Spleen (tissue), 11 donors: ENCODE measurements at regions not wholly inside any gene's neighbourhood (a gene's known extent, or its start where the extent isn't known, plus 50 kb on each side); places are given as distances from the start of the nearest gene placed in this dataset.

Experiments
- DNase-seq: peaks from one replicate; pipeline ENCODE4 v3.0.0-alpha.2; 2020
- H3K27ac ChIP-seq, 8 donors: fragments of 200-600 bp; sonication (generic) in 7 of 8; 1 replicate in 4 of 8; 2 replicates in 4 of 8; pipeline versions ENCODE4 v1.5.0 to v1.8.0; 2016 to 2021; ENCODE audit warnings: inconsistent platforms in 4 of 8, mild to moderate bottlenecking in 4 of 8, moderate library complexity in 1 of 8
- H3K27me3 ChIP-seq, 7 donors: fragments of 200-600 bp; sonication (generic) in 6 of 7; replicated peaks in 1 of 7; 1 replicate in 4 of 7; 2 replicates in 3 of 7; pipeline versions ENCODE4 v1.5.0 to v1.8.0; 2016 to 2021; ENCODE audit warnings: inconsistent platforms in 3 of 7, mild to moderate bottlenecking in 1 of 7
- H3K36me3 ChIP-seq, 6 donors: fragments of 200-600 bp; sonication (generic) in 5 of 6; 1 replicate in 4 of 6; 2 replicates in 2 of 6; pipeline versions ENCODE4 v1.5.0 to v1.8.0; 2016 to 2021; ENCODE audit warnings: inconsistent platforms in 2 of 6
- H3K4me1 ChIP-seq, 6 donors: fragments of 200-600 bp; sonication (generic) in 5 of 6; 1 replicate in 3 of 6; 2 replicates in 3 of 6; pipeline versions ENCODE4 v1.5.0 to v1.8.0; 2016 to 2021; ENCODE audit warnings: inconsistent platforms in 3 of 6
- H3K4me3 ChIP-seq, 8 donors: fragments of 200-600 bp; sonication (generic) in 7 of 8; 1 replicate in 4 of 8; 2 replicates in 4 of 8; pipeline versions ENCODE4 v1.5.0 to v1.8.0; 2016 to 2021; ENCODE audit warnings: inconsistent platforms in 4 of 8, mild to moderate bottlenecking in 4 of 8, moderate library complexity in 2 of 8
- H3K9me3 ChIP-seq, 8 donors: fragments of 200-600 bp; sonication (generic) in 7 of 8; 1 replicate in 4 of 8; 2 replicates in 4 of 8; pipeline versions ENCODE4 v1.5.0 to v1.8.0; 2016 to 2021; ENCODE audit warnings: inconsistent platforms in 4 of 8
- CTCF ChIP-seq, 11 experiments: fragments of 200-600 bp in 7 of 11; fragments of 450-650 bp in 4 of 11; sonication (generic) in 4 of 11; IDR thresholded peaks in 8 of 11; conservative IDR thresholded peaks in 3 of 11; 1 replicate in 7 of 11; 2 replicates in 4 of 11; pipeline versions ENCODE4 v1.4.0 to v1.8.0; 2016 to 2021; ENCODE audit warnings: antibody characterized with exemption in 11 of 11, inconsistent platforms in 4 of 11, mild to moderate bottlenecking in 1 of 11
- POLR2A ChIP-seq, 3 donors: fragments of 450-650 bp; IDR thresholded peaks; one replicate each; pipeline ENCODE4 v1.5.1; 2017; ENCODE audit warnings: antibody characterized with exemption in 3 of 3, mild to moderate bottlenecking in 1 of 3
- POLR2AphosphoS5 ChIP-seq, 3 donors: sonication (generic); formaldehyde crosslinking; IDR thresholded peaks; one replicate each; pipeline ENCODE4 v1.5.1; 2017; ENCODE audit warnings: antibody characterized with exemption in 3 of 3
- WGBS, 5 donors: extraction: QIAGEN DNeasy Blood & Tissue Kit in 3 of 5; methylation state at CpG; one replicate each; pipeline versions ENCODE4 v1.1.5 to v1.1.7; 2013 to 2018; 5-methylcytosine and 5-hydroxymethylcytosine counted together
- intact Hi-C: fragments of 100-400 bp; cut with DNase I; formaldehyde crosslinking; loops from one replicate; pipeline ENCODE4 v1.15.0; 2023; ENCODE audit warnings: low total_unique reads
- donor health status: healthy with polysubstance abuse.
- donor health status: DM: no; HTN: no; CAD: no; lungs with moderate emphysema.
- donor health status: DM: no; HTN: no; CAD: no.
- donor health status: Bipolar disorder and iron deficiency.
- donor health status: healthy.
- donor health status: DM: no; HTN: no; CAD: no.
- donor health status: DM: yes; HTN: yes; CAD: no.

- TF ChIP-seq POLR2AphosphoS5 (IDR thresholded peaks at IDR 0.05): no peak
- TF ChIP-seq CTCF (IDR thresholded peaks at IDR 0.05 in 8 of 11, conservative IDR thresholded peaks at IDR 0.05 in 3 of 11): no peak
- no peak for TF ChIP-seq POLR2A (IDR thresholded peaks at IDR 0.05)
- H3K27ac ChIP-seq: no peak overlapping the region
- WGBS, 5 donors: 24 to 37% (median 31%) methylated on average over 4 of the region's 4 CpGs
- no peaks in the 10 kb centered on the region for H3K27me3 ChIP-seq
- no peak for DNase-seq
- no peaks in the 10 kb centered on the region for H3K36me3 ChIP-seq
- peaks cover 0 to 15% (median 0%) of the 10 kb centered on the region in 6 donors for H3K4me1 ChIP-seq
- H3K9me3 ChIP-seq: peaks cover 0 to 30% (median 11%) of the 10 kb centered on the region in 8 donors
- intact Hi-C loops: no loop called here
- no peak overlapping the region for H3K4me3 ChIP-seq
Measured at GRCh38 chr13:42466123-42466522, 107.8 kb upstream of the TNFSF11 start.

GRCh38 chr13:42466609-42467008 lies 107.3 kb upstream of the TNFSF11 start:
- intact Hi-C loops: no loop called here
- TF ChIP-seq POLR2A (IDR thresholded peaks at IDR 0.05): no peak
- TF ChIP-seq POLR2AphosphoS5 (IDR thresholded peaks at IDR 0.05): no peak
- no peak for TF ChIP-seq CTCF (IDR thresholded peaks at IDR 0.05 in 8 of 11, conservative IDR thresholded peaks at IDR 0.05 in 3 of 11)
- no peak overlapping the region for H3K4me3 ChIP-seq
- no peak overlapping the region for H3K27ac ChIP-seq
- H3K4me1 ChIP-seq: peaks cover 0 to 15% (median 0%) of the 10 kb centered on the region in 6 donors
- peaks cover 0 to 25% (median 7%) of the 10 kb centered on the region in 8 donors for H3K9me3 ChIP-seq
- H3K36me3 ChIP-seq: no peaks in the 10 kb centered on the region
- DNase-seq: no peak
- WGBS, 5 donors: 58 to 87% (median 80%) methylated on average over 1 of the region's 1 CpG
- no peaks in the 10 kb centered on the region for H3K27me3 ChIP-seq

- Histone ChIP-seq H3K27me3 (no peaks in the 10 kb centered on the region), H3K9me3 (no peaks in the 10 kb centered on the region), H3K4me1 (no peaks in the 10 kb centered on the region), H3K27ac (no peak overlapping the region), H3K36me3 (no peaks in the 10 kb centered on the region), H3K4me3 (no peak overlapping the region)
- intact Hi-C loops: loop anchor here (10.0 kb wide), 1 partner anchor 140 kb away; no protein-coding TSS in a partner anchor
- DNase-seq: no peak
- no peak for TF ChIP-seq POLR2AphosphoS5 (IDR thresholded peaks at IDR 0.05)
- TF ChIP-seq CTCF (IDR thresholded peaks at IDR 0.05 in 8 of 11, conservative IDR thresholded peaks at IDR 0.05 in 3 of 11): no peak
- TF ChIP-seq POLR2A (IDR thresholded peaks at IDR 0.05): no peak
- WGBS, 5 donors: 76 to 90% (median 85%) methylated on average over 5 of the region's 5 CpGs
Measured at GRCh38 chr13:42474954-42475353, 99.0 kb upstream of the TNFSF11 start.

- Histone ChIP-seq H3K9me3 (no peaks in the 10 kb centered on the region), H3K27me3 (no peaks in the 10 kb centered on the region), H3K4me3 (no peak overlapping the region), H3K36me3 (no peaks in the 10 kb centered on the region), H3K4me1 (no peaks in the 10 kb centered on the region), H3K27ac (no peak overlapping the region)
- DNase-seq: no peak
- WGBS, 5 donors: 82 to 92% (median 91%) methylated on average over 6 to 10 of the region's 10 CpGs
- TF ChIP-seq CTCF (IDR thresholded peaks at IDR 0.05 in 8 of 11, conservative IDR thresholded peaks at IDR 0.05 in 3 of 11): no peak
- no peak for TF ChIP-seq POLR2A (IDR thresholded peaks at IDR 0.05)
- no peak for TF ChIP-seq POLR2AphosphoS5 (IDR thresholded peaks at IDR 0.05)
- intact Hi-C loops: loop anchor here (2.0 to 10.0 kb wide), 2 partner anchors 13 to 143 kb away; no protein-coding TSS in a partner anchor
Measured at GRCh38 chr13:42477596-42478190, 96.3 kb upstream of the TNFSF11 start.
